ENCODE measurements at regions not wholly inside any gene's neighbourhood (a gene's known extent, or its start where the extent isn't known, plus 50 kb on each side); places are given as distances from the start of the nearest gene placed in this dataset.

GRCh38 chr4:38490753-38491446 is 173.1 kb upstream of the KLF3 start:
- Histone ChIP-seq H3K4me3 (ENCODE audit: control extremely low read depth in 1 of 5, extremely low read depth in 1 of 5, insufficient read depth in 1 of 5, low read depth in 2 of 5, low read length in 4 of 5) (no peak overlapping the region), H4K20me1 (ENCODE audit: control insufficient read depth, insufficient read depth, low read length, poor library complexity, severe bottlenecking) (no peaks in the 10 kb centered on the region), H3K27ac (ENCODE audit: low read length in 2 of 2) (no peak overlapping the region), H3K4me2 (replicated peaks; ENCODE audit: low read depth, low read length, poor library complexity, severe bottlenecking) (no peak overlapping the region), H2AFZ (ENCODE audit: insufficient read depth, low read depth, low read length, poor library complexity, severe bottlenecking) (no peak overlapping the region), H3K4me1 (ENCODE audit: control insufficient read depth in 2 of 2, insufficient read depth in 2 of 2, low read length in 2 of 2) (no peaks in the 10 kb centered on the region), H3K27me3 (replicated peaks in 1 of 4; ENCODE audit: control extremely low read depth in 1 of 4, control insufficient read depth in 3 of 4, insufficient read depth in 4 of 4, low read length in 3 of 4) (no peaks in the 10 kb centered on the region), H3K9ac (ENCODE audit: low read length) (no peak overlapping the region), H3K36me3 (replicated peaks in 1 of 2; ENCODE audit: control extremely low read depth in 1 of 2, control insufficient read depth in 1 of 2, extremely low read depth in 1 of 2, insufficient read depth in 2 of 2, low read length in 1 of 2) (no peaks in the 10 kb centered on the region), H3K9me3 (ENCODE audit: control extremely low read depth in 1 of 3, control insufficient read depth in 2 of 3, insufficient read depth in 1 of 3, low read length in 2 of 3) (no peaks in the 10 kb centered on the region), H3K79me2 (ENCODE audit: control insufficient read depth, insufficient read depth, low read length) (no peaks in the 10 kb centered on the region)
- Mint-ChIP-seq H3K27ac (no peak overlapping the region), H3K4me3 (no peak overlapping the region), H3K4me1 (no peaks in the 10 kb centered on the region), H3K9me3 (ENCODE audit: insufficient read depth) (no peaks in the 10 kb centered on the region), H3K27me3 (peaks cover 4% of the 10 kb centered on the region)
- WGBS (ENCODE audit: insufficient coverage), result no CpG with 5 or more reads among the region's 4 CpGs
- TF ChIP-seq CTCF (IDR thresholded peaks at IDR 0.05) (no peak), EZH2 (IDR thresholded peaks at IDR 0.05; ENCODE audit: borderline replicate concordance, insufficient read depth, low read depth, low read length, poor library complexity, severe bottlenecking) (no peak)
- CTCF ChIA-PET, result no interaction called here
- intact Hi-C loops (cut with micrococcal nuclease), result no loop called here
- ATAC-seq (ENCODE audit: low read depth) (no peak), DNase-seq (no peak)
- POLR2A ChIA-PET, result no interaction called here

- Histone ChIP-seq H3K27me3 (replicated peaks in 1 of 4; ENCODE audit: control extremely low read depth in 1 of 4, control insufficient read depth in 3 of 4, insufficient read depth in 4 of 4, low read length in 3 of 4) (no peaks in the 10 kb centered on the region), H3K9me3 (ENCODE audit: control extremely low read depth in 1 of 3, control insufficient read depth in 2 of 3, insufficient read depth in 1 of 3, low read length in 2 of 3) (no peaks in the 10 kb centered on the region), H3K4me1 (ENCODE audit: control insufficient read depth in 2 of 2, insufficient read depth in 2 of 2, low read length in 2 of 2) (no peaks in the 10 kb centered on the region), H3K4me3 (ENCODE audit: control extremely low read depth in 1 of 5, extremely low read depth in 1 of 5, insufficient read depth in 1 of 5, low read depth in 2 of 5, low read length in 4 of 5) (no peak overlapping the region), H3K79me2 (ENCODE audit: control insufficient read depth, insufficient read depth, low read length) (no peaks in the 10 kb centered on the region), H3K9ac (ENCODE audit: low read length) (no peak overlapping the region), H2AFZ (ENCODE audit: insufficient read depth, low read depth, low read length, poor library complexity, severe bottlenecking) (no peak overlapping the region), H3K36me3 (replicated peaks in 1 of 2; ENCODE audit: control extremely low read depth in 1 of 2, control insufficient read depth in 1 of 2, extremely low read depth in 1 of 2, insufficient read depth in 2 of 2, low read length in 1 of 2) (no peaks in the 10 kb centered on the region), H4K20me1 (ENCODE audit: control insufficient read depth, insufficient read depth, low read length, poor library complexity, severe bottlenecking) (no peaks in the 10 kb centered on the region), H3K27ac (ENCODE audit: low read length in 2 of 2) (no peak overlapping the region), H3K4me2 (replicated peaks; ENCODE audit: low read depth, low read length, poor library complexity, severe bottlenecking) (no peak overlapping the region)
- 83% methylated on average over 2 of the region's 3 CpGs for WGBS (ENCODE audit: insufficient coverage)
- POLR2A ChIA-PET, result no interaction called here
- H3K4me3 Mint-ChIP-seq, result no peak overlapping the region
- CTCF ChIA-PET, result no interaction called here
- no peak overlapping the region for H3K27ac Mint-ChIP-seq
- DNase-seq (no peak), ATAC-seq (ENCODE audit: low read depth) (no peak)
- no peaks in the 10 kb centered on the region for H3K4me1 Mint-ChIP-seq
- H3K27me3 Mint-ChIP-seq, result peaks cover 4% of the 10 kb centered on the region
- TF ChIP-seq CTCF (IDR thresholded peaks at IDR 0.05), result no peak
- TF ChIP-seq EZH2 (IDR thresholded peaks at IDR 0.05; ENCODE audit: borderline replicate concordance, insufficient read depth, low read depth, low read length, poor library complexity, severe bottlenecking), result no peak
- H3K9me3 Mint-ChIP-seq (ENCODE audit: insufficient read depth), result no peaks in the 10 kb centered on the region
- intact Hi-C loops (cut with micrococcal nuclease), result no loop called here
These were observed 172.0 kb upstream of the KLF3 start for GRCh38 chr4:38491854-38492478.

Measured in B cell (primary cell).